OCI-LY3 (cell line): ENCODE measurements at regions not wholly inside any gene's neighbourhood (a gene's known extent, or its start where the extent isn't known, plus 50 kb on each side); places are given as distances from the start of the nearest gene placed in this dataset.

Experiments used
- H2AFZ ChIP-seq: fragments of 200-600, 300-600 bp; shearing (Covaris generic); 2 replicates; pipeline ENCODE4 v1.6.0; 2014; ENCODE audit warnings: antibody characterized with exemption, low read depth, low read length
- H3K27ac ChIP-seq: fragments of 200-600, 300-600 bp; sonication (generic); 2 replicates; pipeline ENCODE4 v1.5.1; 2014; ENCODE audit warnings: mild to moderate bottlenecking, low read length, moderate library complexity, mixed read lengths
- H3K27me3 ChIP-seq: fragments of 200-600, 300-600 bp; sonication (generic); 2 replicates; pipeline ENCODE4 v1.6.1; 2014; ENCODE audit warnings: low read depth, low read length, mixed read lengths
- H3K36me3 ChIP-seq: fragments of 200-600, 300-600 bp; sonication (generic); replicated peaks from 2 replicates; pipeline ENCODE3; 2014; ENCODE audit warnings: low read depth, low read length, mixed read lengths
- H3K4me1 ChIP-seq: fragments of 300-600, 200-600 bp; sonication (generic); 2 replicates; pipeline ENCODE4 v1.6.1; 2014; ENCODE audit warnings: low read length, mixed read lengths
- H3K4me2 ChIP-seq: fragments of 200-600, 300-600 bp; sonication (generic); 2 replicates; pipeline ENCODE4 v1.6.1; 2014; ENCODE audit warnings: low read length, mixed read lengths
- H3K4me3 ChIP-seq: fragments of 300-600, 200-600 bp; sonication (generic); 2 replicates; pipeline ENCODE4 v1.5.1; 2014; ENCODE audit warnings: antibody characterized with exemption, mild to moderate bottlenecking, low read length, moderate library complexity
- H3K79me2 ChIP-seq: fragments of 300-600, 200-600 bp; shearing (Covaris generic); 2 replicates; pipeline ENCODE4 v1.6.1; 2014; ENCODE audit warnings: mild to moderate bottlenecking, low read length, mixed read lengths
- H3K9ac ChIP-seq: fragments of 300-600, 200-600 bp; shearing (Covaris generic); 2 replicates; pipeline ENCODE4 v1.6.0; 2014; ENCODE audit warnings: mild to moderate bottlenecking, low read length, moderate library complexity
- H3K9me3 ChIP-seq: fragments of 200-600, 300-600 bp; shearing (Covaris generic); 2 replicates; pipeline ENCODE4 v1.6.1; 2014; ENCODE audit warnings: low read length, mixed read lengths; ENCODE audit not compliant: insufficient read depth
- H4K20me1 ChIP-seq: fragments of 200-600, 300-600 bp; sonication (generic); 2 replicates; pipeline ENCODE4 v1.6.1; 2016; ENCODE audit warnings: low read length, mixed read lengths; ENCODE audit not compliant: insufficient read depth
- EZH2phosphoT487 ChIP-seq: fragments of 200-600 bp; shearing (Covaris generic); IDR thresholded peaks from 2 replicates; pipeline ENCODE4 v1.6.1; 2018; ENCODE audit warnings: antibody characterized with exemption, mixed run types, low read depth
- TF ChIP-seq, protein P1 (sequence below): fragments of 200-600, 300-600 bp; sonication (generic); IDR thresholded peaks from 2 replicates; pipeline ENCODE4 v1.5.1; 2014; ENCODE audit warnings: antibody characterized with exemption, low read length, low read depth

DNA sequence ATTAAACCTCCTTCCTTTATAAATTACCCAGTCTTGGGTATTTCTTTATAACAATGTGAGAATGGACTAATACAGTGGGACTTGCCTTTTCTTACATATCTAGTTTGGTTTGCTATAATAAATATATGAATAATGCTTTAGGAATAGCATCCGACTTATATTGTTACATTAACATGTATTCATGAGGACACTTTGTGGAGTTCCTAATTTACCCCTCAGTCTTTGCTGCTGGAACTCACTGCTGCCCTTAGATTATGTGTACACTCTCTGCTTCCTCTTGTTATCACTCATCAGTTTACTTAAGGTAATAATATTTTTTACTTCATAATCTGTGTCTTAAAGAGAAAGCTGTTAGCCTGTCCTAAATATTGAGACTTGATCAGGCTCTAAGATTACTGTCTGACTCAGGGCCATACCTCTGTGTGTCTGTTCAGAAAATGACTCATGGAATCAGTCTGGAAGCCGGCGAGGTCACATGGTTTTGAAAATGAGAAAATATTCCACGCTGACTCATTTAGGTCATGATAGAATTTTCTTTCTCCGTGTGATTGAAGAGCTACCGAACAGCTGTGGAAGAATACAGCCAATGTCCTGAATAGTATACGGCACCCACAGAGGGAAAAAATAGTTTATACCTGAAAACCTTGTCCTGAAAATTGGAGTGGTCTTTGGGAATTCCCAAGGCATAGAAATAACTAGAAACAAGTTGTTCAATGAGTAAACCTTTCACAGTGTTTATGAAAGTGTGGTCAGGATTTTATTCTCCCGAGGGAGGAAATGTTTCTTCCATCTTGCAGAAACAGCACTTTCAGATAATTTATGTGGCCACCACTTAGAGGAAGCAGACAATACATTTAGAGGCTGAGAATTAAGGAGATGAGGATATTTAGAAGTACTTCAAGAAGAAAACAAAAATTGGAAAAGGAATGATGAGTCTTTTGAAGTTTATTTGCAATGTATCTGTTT, 156.4 kb downstream of the DSEL start:
- Histone ChIP-seq H3K4me2 (peak overlapping the region; percentile 60), H3K9ac (no peak overlapping the region), H4K20me1 (no peaks in the 10 kb centered on the region), H3K27me3 (no peaks in the 10 kb centered on the region), H3K27ac (no peak overlapping the region; the same call in 1 of the 2 replicates), H3K36me3 (no peaks in the 10 kb centered on the region), H3K9me3 (no peaks in the 10 kb centered on the region), H3K79me2 (no peaks in the 10 kb centered on the region), H2AFZ (peak overlapping the region; percentile 15; the same call in 1 of the 2 replicates), H3K4me3 (peak overlapping the region; percentile 47), H3K4me1 (peaks cover 13% of the 10 kb centered on the region)
- no peak for TF ChIP-seq EZH2phosphoT487
- TF ChIP-seq, protein P1, sequence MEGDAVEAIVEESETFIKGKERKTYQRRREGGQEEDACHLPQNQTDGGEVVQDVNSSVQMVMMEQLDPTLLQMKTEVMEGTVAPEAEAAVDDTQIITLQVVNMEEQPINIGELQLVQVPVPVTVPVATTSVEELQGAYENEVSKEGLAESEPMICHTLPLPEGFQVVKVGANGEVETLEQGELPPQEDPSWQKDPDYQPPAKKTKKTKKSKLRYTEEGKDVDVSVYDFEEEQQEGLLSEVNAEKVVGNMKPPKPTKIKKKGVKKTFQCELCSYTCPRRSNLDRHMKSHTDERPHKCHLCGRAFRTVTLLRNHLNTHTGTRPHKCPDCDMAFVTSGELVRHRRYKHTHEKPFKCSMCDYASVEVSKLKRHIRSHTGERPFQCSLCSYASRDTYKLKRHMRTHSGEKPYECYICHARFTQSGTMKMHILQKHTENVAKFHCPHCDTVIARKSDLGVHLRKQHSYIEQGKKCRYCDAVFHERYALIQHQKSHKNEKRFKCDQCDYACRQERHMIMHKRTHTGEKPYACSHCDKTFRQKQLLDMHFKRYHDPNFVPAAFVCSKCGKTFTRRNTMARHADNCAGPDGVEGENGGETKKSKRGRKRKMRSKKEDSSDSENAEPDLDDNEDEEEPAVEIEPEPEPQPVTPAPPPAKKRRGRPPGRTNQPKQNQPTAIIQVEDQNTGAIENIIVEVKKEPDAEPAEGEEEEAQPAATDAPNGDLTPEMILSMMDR = no peak

DNA sequence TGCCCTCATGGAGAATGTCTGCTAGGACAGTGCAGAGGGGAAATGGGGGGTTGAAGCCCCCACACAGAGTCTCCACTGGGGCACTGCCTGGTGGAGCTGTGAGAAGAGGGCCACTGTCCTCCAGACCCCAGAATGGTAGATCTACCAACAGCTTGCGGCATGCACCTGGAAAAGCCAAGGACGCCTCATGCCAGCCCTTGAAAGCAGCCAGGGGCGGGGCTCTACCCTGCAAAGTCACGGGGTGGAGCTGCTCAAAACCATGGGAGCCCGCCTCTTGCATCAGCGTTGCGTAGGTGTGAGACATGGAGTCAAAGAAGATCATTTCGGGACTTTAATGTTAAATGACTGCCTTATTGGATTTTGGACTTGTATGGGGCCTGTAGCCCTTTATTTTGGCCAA, 157.6 kb downstream of the DSEL start:
- Histone ChIP-seq H3K79me2 (no peaks in the 10 kb centered on the region), H2AFZ (no peak overlapping the region), H3K9ac (no peak overlapping the region), H3K27ac (no peak overlapping the region), H3K27me3 (no peaks in the 10 kb centered on the region), H3K4me1 (peaks cover 13% of the 10 kb centered on the region), H4K20me1 (no peaks in the 10 kb centered on the region), H3K4me3 (no peak overlapping the region), H3K9me3 (no peaks in the 10 kb centered on the region), H3K36me3 (no peaks in the 10 kb centered on the region), H3K4me2 (no peak overlapping the region)
- TF ChIP-seq, protein P1 = no peak
- no peak for TF ChIP-seq EZH2phosphoT487

DNA sequence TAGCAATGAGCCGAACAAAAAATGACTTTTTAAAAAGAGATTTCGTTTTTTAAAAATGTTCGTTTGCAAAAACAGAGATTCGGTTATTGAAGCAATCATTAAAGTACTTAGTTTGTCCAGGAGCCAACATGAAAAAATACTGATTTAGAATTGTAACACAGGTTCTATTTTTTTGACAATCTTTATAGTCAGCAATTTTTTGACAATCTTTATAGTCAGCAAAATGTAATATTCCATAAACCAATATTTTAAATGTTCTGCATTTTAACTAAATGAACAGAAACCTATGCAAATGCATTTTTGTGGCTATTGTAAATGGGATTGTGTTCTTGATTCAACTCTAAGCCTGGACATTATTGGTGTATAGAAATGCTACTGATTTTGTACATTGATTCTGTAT, 161.8 kb downstream of the DSEL start:
- no peak overlapping the region for H3K9ac ChIP-seq
- H3K27me3 ChIP-seq = no peaks in the 10 kb centered on the region
- H3K27ac ChIP-seq = no peak overlapping the region
- H3K4me2 ChIP-seq = no peak overlapping the region
- H3K4me1 ChIP-seq = peaks cover 2% of the 10 kb centered on the region
- H3K4me3 ChIP-seq = no peak overlapping the region
- H3K36me3 ChIP-seq = no peaks in the 10 kb centered on the region
- H2AFZ ChIP-seq = no peak overlapping the region
- no peak for TF ChIP-seq EZH2phosphoT487
- TF ChIP-seq, protein P1 = no peak
- H4K20me1 ChIP-seq = no peaks in the 10 kb centered on the region
- no peaks in the 10 kb centered on the region for H3K9me3 ChIP-seq
- H3K79me2 ChIP-seq = no peaks in the 10 kb centered on the region

DNA sequence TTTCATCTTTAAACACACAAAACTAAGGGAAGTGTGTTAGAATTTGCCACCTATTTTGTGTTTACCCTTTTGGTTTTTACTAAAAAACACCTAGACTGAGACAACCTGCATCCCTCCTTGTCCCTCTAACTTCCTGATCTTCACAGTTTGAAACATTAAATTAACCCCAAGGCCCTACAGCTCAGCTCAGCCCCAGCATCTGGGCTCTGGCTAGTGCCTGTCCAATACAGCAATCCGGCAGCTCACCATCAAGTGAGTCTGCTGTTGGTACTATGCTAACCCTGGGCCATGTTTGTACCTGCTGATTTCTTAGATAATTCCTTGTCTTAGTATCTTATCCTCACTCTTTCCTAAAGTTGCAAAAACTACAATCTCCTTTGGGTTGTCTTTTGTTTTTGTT, 162.4 kb downstream of the DSEL start:
- Histone ChIP-seq H4K20me1 (no peaks in the 10 kb centered on the region), H3K4me1 (no peaks in the 10 kb centered on the region), H3K79me2 (no peaks in the 10 kb centered on the region), H3K9ac (no peak overlapping the region), H2AFZ (no peak overlapping the region), H3K27me3 (no peaks in the 10 kb centered on the region), H3K9me3 (no peaks in the 10 kb centered on the region), H3K36me3 (no peaks in the 10 kb centered on the region), H3K4me3 (no peak overlapping the region), H3K4me2 (no peak overlapping the region), H3K27ac (no peak overlapping the region)
- no peak for TF ChIP-seq EZH2phosphoT487
- TF ChIP-seq, protein P1 = no peak
